ENCODE measurements at regions not wholly inside any gene's neighbourhood (a gene's known extent, or its start where the extent isn't known, plus 50 kb on each side); places are given as distances from the start of the nearest gene placed in this dataset.

- TF ChIP-seq CTCF (IDR thresholded peaks at IDR 0.05; ENCODE audit: insufficient read depth, low read depth, low read length), result no peak
- DNase-seq (ENCODE audit: low read depth), result no peak
- no peak overlapping the region for H3K4me3 ChIP-seq (ENCODE audit: low read depth, low read length)
Measured at GRCh38 chr14:49460662-49461061, 125.5 kb downstream of the RPS29 start.

GRCh38 chr14:49456589-49456988, 129.6 kb downstream of the RPS29 start:
- TF ChIP-seq CTCF (IDR thresholded peaks at IDR 0.05; ENCODE audit: insufficient read depth, low read depth, low read length), result no peak
- no peak overlapping the region for H3K4me3 ChIP-seq (ENCODE audit: low read depth, low read length)
- DNase-seq (ENCODE audit: low read depth), result no peak

- DNase-seq (ENCODE audit: low read depth), result no peak
- TF ChIP-seq CTCF (IDR thresholded peaks at IDR 0.05; ENCODE audit: insufficient read depth, low read depth, low read length), result no peak
- no peak overlapping the region for H3K4me3 ChIP-seq (ENCODE audit: low read depth, low read length)
Measured at GRCh38 chr14:49451938-49452337, 134.2 kb downstream of the RPS29 start.

GRCh38 chr14:49449749-49450148, 136.4 kb downstream of the RPS29 start:
- no peak for DNase-seq (ENCODE audit: low read depth)
- no peak for TF ChIP-seq CTCF (IDR thresholded peaks at IDR 0.05; ENCODE audit: insufficient read depth, low read depth, low read length)
- no peak overlapping the region for H3K4me3 ChIP-seq (ENCODE audit: low read depth, low read length)

GRCh38 chr14:49447540-49448107, 138.6 kb downstream of the RPS29 start:
- no peak for DNase-seq (ENCODE audit: low read depth)
- H3K4me3 ChIP-seq (ENCODE audit: low read depth, low read length), result no peak overlapping the region
- no peak for TF ChIP-seq CTCF (IDR thresholded peaks at IDR 0.05; ENCODE audit: insufficient read depth, low read depth, low read length)

- DNase-seq (ENCODE audit: low read depth), result no peak
Measured at GRCh38 chr14:49446801-49447200, 139.4 kb downstream of the RPS29 start.

More at GRCh38 chr14:49446801-49447200, 139.4 kb downstream of the RPS29 start:
- no peak overlapping the region for H3K4me3 ChIP-seq (ENCODE audit: low read depth, low read length)
- no peak for TF ChIP-seq CTCF (IDR thresholded peaks at IDR 0.05; ENCODE audit: insufficient read depth, low read depth, low read length)

Data from fibroblast of villous mesenchyme (primary cell).